Esophagus muscularis mucosa (tissue), 4 donors: ENCODE measurements at regions not wholly inside any gene's neighbourhood (a gene's known extent, or its start where the extent isn't known, plus 50 kb on each side); places are given as distances from the start of the nearest gene placed in this dataset.
A peak's percentile ranks its signal among the peaks of the same experiment; 100 is the strongest.

Source experiments
- DNase-seq: peaks from one replicate; pipeline ENCODE4 v3.0.0-alpha.2; 2017; ENCODE audit errors: extremely low spot score
- H3K27ac ChIP-seq, 4 donors: fragments of 200-600 bp; sonication (generic); replicated peaks in 1 of 4; 1 replicate in 3 of 4; 2 replicates in 1 of 4; pipeline ENCODE4 v1.5.1; 2016 to 2019; ENCODE audit warnings: mild to moderate bottlenecking in 1 of 4
- H3K27me3 ChIP-seq, 4 donors: fragments of 200-600 bp; sonication (generic); one replicate each; pipeline versions ENCODE4 v1.5.1 to v1.6.0; 2016 to 2019
- H3K36me3 ChIP-seq, 4 donors: fragments of 200-600 bp; sonication (generic); one replicate each; pipeline ENCODE4 v1.5.1; 2016 to 2019
- H3K4me1 ChIP-seq, 4 donors: fragments of 200-600 bp; sonication (generic); one replicate each; pipeline ENCODE4 v1.5.1; 2016 to 2019
- H3K4me3 ChIP-seq, 4 donors: fragments of 200-600 bp; sonication (generic); 1 replicate in 2 of 4; 2 replicates in 2 of 4; pipeline ENCODE4 v1.5.1; 2016 to 2019; ENCODE audit warnings: mild to moderate bottlenecking in 4 of 4, moderate library complexity in 1 of 4
- H3K9me3 ChIP-seq, 4 donors: fragments of 200-600 bp; sonication (generic); 1 replicate in 3 of 4; 2 replicates in 1 of 4; pipeline ENCODE4 v1.5.1; 2016 to 2019
- EP300 ChIP-seq: sonication (generic); formaldehyde crosslinking; IDR thresholded peaks from one replicate; pipeline ENCODE4 v1.6.1; 2017; ENCODE audit warnings: antibody characterized with exemption
- POLR2A ChIP-seq: fragments of 450-650 bp; IDR thresholded peaks from one replicate; pipeline ENCODE4 v1.6.1; 2017; ENCODE audit warnings: antibody characterized with exemption, moderate library complexity, mild to moderate bottlenecking, low read depth
- POLR2AphosphoS5 ChIP-seq, 2 donors: sonication (generic); formaldehyde crosslinking; IDR thresholded peaks; one replicate each; pipeline ENCODE4 v1.6.1; 2017; ENCODE audit warnings: antibody characterized with exemption in 2 of 2
- WGBS: methylation state at CpG from one replicate; pipeline ENCODE4 v1.1.5; 2018; 5-methylcytosine and 5-hydroxymethylcytosine counted together
- intact Hi-C: fragments of 100-400 bp; cut with DNase I; formaldehyde crosslinking; loops from one replicate; pipeline ENCODE4 v1.15.1; 2023
- TF ChIP-seq, protein P1 (sequence below), 3 experiments: fragments of 200-600 bp in 2 of 3; fragments of 450-650 bp in 1 of 3; sonication (generic) in 2 of 3; IDR thresholded peaks; one replicate each; pipeline ENCODE4 v1.5.1; 2017 to 2019; ENCODE audit warnings: antibody characterized with exemption in 3 of 3, mild to moderate bottlenecking in 2 of 3, moderate library complexity in 1 of 3

DNA sequence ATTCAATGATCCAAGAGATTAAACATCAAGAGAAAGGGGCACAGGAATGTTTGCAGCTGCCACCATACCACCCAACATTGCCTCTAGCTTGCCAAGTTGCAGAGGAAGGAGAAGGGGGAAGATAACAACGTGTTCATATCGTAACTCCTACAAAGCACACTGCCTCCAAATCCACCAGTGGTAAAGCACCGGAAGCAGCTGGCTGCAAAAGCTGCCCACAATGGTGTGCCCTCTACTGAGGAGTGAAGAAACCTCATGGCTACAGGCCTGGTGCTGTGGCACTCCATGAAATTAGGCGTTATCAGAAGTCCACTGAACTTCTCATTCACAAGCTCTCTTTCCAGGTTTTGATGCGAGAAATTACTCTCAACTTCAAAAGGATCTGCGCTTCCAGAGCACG lies 263.9 kb upstream of the STT3B start:
- no peak for DNase-seq
- Histone ChIP-seq H3K4me1 (no peaks in the 10 kb centered on the region), H3K9me3 (no peaks in the 10 kb centered on the region), H3K27me3 (no peaks in the 10 kb centered on the region), H3K27ac (no peak overlapping the region), H3K36me3 (no peaks in the 10 kb centered on the region), H3K4me3 (no peak overlapping the region)
- 86% methylated on average over 7 of the region's 7 CpGs for WGBS
- intact Hi-C loops = no loop called here
- no peak for TF ChIP-seq EP300

GRCh38 chr3:31270010-31270409 lies 262.7 kb upstream of the STT3B start:
- Histone ChIP-seq H3K9me3 (no peaks in the 10 kb centered on the region), H3K36me3 (no peaks in the 10 kb centered on the region), H3K27me3 (no peaks in the 10 kb centered on the region), H3K4me1 (peaks cover 7 to 11% (median 10%) of the 10 kb centered on the region in 4 donors), H3K4me3 (no peak overlapping the region), H3K27ac (no peak overlapping the region)
- no peak for DNase-seq
- intact Hi-C loops = no loop called here
- TF ChIP-seq POLR2AphosphoS5 (IDR thresholded peaks at IDR 0.05) = no peak
- TF ChIP-seq, protein P1, sequence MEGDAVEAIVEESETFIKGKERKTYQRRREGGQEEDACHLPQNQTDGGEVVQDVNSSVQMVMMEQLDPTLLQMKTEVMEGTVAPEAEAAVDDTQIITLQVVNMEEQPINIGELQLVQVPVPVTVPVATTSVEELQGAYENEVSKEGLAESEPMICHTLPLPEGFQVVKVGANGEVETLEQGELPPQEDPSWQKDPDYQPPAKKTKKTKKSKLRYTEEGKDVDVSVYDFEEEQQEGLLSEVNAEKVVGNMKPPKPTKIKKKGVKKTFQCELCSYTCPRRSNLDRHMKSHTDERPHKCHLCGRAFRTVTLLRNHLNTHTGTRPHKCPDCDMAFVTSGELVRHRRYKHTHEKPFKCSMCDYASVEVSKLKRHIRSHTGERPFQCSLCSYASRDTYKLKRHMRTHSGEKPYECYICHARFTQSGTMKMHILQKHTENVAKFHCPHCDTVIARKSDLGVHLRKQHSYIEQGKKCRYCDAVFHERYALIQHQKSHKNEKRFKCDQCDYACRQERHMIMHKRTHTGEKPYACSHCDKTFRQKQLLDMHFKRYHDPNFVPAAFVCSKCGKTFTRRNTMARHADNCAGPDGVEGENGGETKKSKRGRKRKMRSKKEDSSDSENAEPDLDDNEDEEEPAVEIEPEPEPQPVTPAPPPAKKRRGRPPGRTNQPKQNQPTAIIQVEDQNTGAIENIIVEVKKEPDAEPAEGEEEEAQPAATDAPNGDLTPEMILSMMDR (IDR thresholded peaks at IDR 0.05) = no peak
- TF ChIP-seq POLR2A = no peak
- TF ChIP-seq EP300 = no peak

GRCh38 chr3:31274326-31275024 lies 258.2 kb upstream of the STT3B start:
- Histone ChIP-seq H3K27me3 (no peaks in the 10 kb centered on the region), H3K36me3 (no peaks in the 10 kb centered on the region), H3K9me3 (no peaks in the 10 kb centered on the region), H3K4me3 (no peak overlapping the region), H3K27ac (peak overlapping the region in 2 of 4 donors; percentile 20 to 41), H3K4me1 (peaks cover 7 to 28% (median 22%) of the 10 kb centered on the region in 4 donors)
- TF ChIP-seq POLR2AphosphoS5 (IDR thresholded peaks at IDR 0.05) (no peak), EP300 (no peak), POLR2A (no peak)
- TF ChIP-seq, protein P1 (IDR thresholded peaks at IDR 0.05) = no peak
- intact Hi-C loops = no loop called here
- no peak for DNase-seq
- 67% methylated on average over 3 of the region's 3 CpGs for WGBS

DNA sequence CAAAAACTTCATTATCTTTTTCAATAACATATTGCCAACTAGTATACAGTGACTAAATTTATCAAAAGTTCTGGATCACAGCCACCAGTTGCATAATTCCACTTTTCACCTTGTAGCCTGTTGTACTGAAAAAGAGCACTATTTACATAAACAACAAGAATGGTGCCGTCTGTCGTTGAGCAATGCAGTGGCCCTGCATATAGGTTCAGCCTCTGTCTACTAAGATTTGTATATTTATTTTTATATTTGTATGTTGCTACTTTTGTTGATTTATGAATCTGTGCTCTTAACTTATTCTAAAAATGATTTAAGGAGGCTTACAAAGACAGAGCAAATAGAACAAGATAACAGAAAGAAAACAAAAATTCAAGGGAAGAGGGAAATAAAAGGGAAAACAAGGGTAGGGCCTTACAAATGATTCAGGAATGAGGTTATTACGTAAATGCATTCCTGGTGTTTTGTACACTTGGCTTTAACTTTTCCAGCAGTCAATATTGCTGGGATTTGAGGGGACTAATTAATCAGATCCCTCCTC lies 257.6 kb upstream of the STT3B start:
- H3K27me3 ChIP-seq = no peaks in the 10 kb centered on the region
- H3K4me1 ChIP-seq = peaks cover 7 to 28% (median 22%) of the 10 kb centered on the region in 4 donors
- DNase-seq = no peak
- peak overlapping the region in 3 of 4 donors; percentile 14 to 41 (median 20) for H3K27ac ChIP-seq
- intact Hi-C loops = no loop called here
- WGBS = 41% methylated on average over 3 of the region's 3 CpGs
- TF ChIP-seq POLR2AphosphoS5 (IDR thresholded peaks at IDR 0.05) (no peak), EP300 (no peak), POLR2A (no peak)
- TF ChIP-seq, protein P1 (IDR thresholded peaks at IDR 0.05) = no peak
- no peaks in the 10 kb centered on the region for H3K9me3 ChIP-seq
- no peak overlapping the region for H3K4me3 ChIP-seq
- H3K36me3 ChIP-seq = no peaks in the 10 kb centered on the region

DNA sequence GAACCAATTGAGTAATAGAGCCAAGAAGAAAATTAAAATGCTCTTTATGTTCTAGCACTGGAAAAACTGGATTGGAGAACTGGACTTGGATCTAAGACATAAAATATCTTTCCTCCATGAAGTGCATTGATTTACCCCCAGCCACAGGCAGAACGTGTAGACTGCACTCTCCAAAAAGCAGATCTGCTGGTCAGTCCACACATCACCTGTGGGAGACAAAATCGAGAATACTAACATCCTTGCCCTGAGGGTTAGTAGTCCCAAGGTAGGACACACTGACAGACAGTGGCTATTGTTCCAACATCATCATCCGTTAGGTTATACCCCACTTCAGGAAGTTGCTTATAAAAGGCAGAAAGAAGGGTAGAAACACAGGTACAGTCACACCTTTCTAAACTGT lies 257.1 kb upstream of the STT3B start:
- intact Hi-C loops = no loop called here
- H3K9me3 ChIP-seq = no peaks in the 10 kb centered on the region
- H3K4me1 ChIP-seq = peaks cover 7 to 28% (median 22%) of the 10 kb centered on the region in 4 donors
- H3K4me3 ChIP-seq = no peak overlapping the region
- peak overlapping the region in 1 of 4 donors; percentile 14 for H3K27ac ChIP-seq
- no peaks in the 10 kb centered on the region for H3K36me3 ChIP-seq
- WGBS = 72% methylated on average over 3 of the region's 3 CpGs
- TF ChIP-seq, protein P1 (IDR thresholded peaks at IDR 0.05) = no peak
- TF ChIP-seq POLR2AphosphoS5 (IDR thresholded peaks at IDR 0.05) = no peak
- TF ChIP-seq EP300 = no peak
- TF ChIP-seq POLR2A = no peak
- DNase-seq = no peak
- no peaks in the 10 kb centered on the region for H3K27me3 ChIP-seq
